Fibroblast of mammary gland (primary cell): ENCODE measurements at regions not wholly inside any gene's neighbourhood (a gene's known extent, or its start where the extent isn't known, plus 50 kb on each side); places are given as distances from the start of the nearest gene placed in this dataset.

Experiments used
- DNase-seq: peaks from one replicate; pipeline ENCODE4 v3.0.0-alpha.2; 2010; ENCODE audit warnings: low read depth
- H3K4me3 ChIP-seq: 2 replicates; pipeline ENCODE4 v1.5.1; 2011; ENCODE audit warnings: low read depth, mild to moderate bottlenecking, low read length, moderate library complexity; ENCODE audit not compliant: control insufficient read depth
- TF ChIP-seq, protein P1 (sequence below): conservative IDR thresholded peaks from 2 replicates; pipeline ENCODE4 v1.5.1; 2011; ENCODE audit warnings: low read depth, low read length, inconsistent platforms; ENCODE audit not compliant: control insufficient read depth, insufficient read depth

- DNase-seq, result no peak
- TF ChIP-seq, protein P1, sequence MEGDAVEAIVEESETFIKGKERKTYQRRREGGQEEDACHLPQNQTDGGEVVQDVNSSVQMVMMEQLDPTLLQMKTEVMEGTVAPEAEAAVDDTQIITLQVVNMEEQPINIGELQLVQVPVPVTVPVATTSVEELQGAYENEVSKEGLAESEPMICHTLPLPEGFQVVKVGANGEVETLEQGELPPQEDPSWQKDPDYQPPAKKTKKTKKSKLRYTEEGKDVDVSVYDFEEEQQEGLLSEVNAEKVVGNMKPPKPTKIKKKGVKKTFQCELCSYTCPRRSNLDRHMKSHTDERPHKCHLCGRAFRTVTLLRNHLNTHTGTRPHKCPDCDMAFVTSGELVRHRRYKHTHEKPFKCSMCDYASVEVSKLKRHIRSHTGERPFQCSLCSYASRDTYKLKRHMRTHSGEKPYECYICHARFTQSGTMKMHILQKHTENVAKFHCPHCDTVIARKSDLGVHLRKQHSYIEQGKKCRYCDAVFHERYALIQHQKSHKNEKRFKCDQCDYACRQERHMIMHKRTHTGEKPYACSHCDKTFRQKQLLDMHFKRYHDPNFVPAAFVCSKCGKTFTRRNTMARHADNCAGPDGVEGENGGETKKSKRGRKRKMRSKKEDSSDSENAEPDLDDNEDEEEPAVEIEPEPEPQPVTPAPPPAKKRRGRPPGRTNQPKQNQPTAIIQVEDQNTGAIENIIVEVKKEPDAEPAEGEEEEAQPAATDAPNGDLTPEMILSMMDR, result no peak
- no peak overlapping the region for H3K4me3 ChIP-seq
Measured at GRCh38 chr5:105982526-105982925, 1688.2 kb downstream of the EFNA5 start.

- H3K4me3 ChIP-seq, result no peak overlapping the region
- DNase-seq, result no peak
- TF ChIP-seq, protein P1, result no peak
Measured at GRCh38 chr5:105978011-105978410, 1692.7 kb downstream of the EFNA5 start.

GRCh38 chr5:105977163-105977562 lies 1693.6 kb downstream of the EFNA5 start:
- TF ChIP-seq, protein P1, result no peak
- no peak overlapping the region for H3K4me3 ChIP-seq
- DNase-seq, result no peak

- no peak for DNase-seq
- TF ChIP-seq, protein P1, result no peak
Measured at GRCh38 chr5:105970919-105971318, 1699.8 kb downstream of the EFNA5 start.

DNA sequence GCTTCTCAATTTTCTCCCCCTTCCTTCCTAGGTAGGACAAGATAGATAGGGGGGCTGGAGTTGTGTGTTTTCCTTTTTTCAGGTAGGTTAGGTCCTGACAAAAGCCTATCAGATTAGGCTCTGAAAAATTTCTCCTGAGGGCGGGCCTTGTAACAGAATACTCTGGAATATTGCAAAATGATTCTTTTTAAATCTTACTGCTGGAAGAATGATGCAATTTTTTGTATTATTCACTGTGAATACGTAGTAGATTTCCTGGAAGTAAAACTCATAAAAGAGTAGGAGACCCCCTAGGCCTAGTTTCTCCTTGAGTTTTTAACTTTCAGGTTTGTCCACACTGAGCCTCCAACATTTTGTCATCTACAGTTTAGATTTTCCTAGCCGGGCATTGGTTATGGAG lies 1701.8 kb downstream of the EFNA5 start:
- peak; percentile 6 for DNase-seq
- no peak overlapping the region for H3K4me3 ChIP-seq
- TF ChIP-seq, protein P1, result no peak

More at GRCh38 chr5:105970919-105971318, 1699.8 kb downstream of the EFNA5 start:
- no peak overlapping the region for H3K4me3 ChIP-seq

DNA sequence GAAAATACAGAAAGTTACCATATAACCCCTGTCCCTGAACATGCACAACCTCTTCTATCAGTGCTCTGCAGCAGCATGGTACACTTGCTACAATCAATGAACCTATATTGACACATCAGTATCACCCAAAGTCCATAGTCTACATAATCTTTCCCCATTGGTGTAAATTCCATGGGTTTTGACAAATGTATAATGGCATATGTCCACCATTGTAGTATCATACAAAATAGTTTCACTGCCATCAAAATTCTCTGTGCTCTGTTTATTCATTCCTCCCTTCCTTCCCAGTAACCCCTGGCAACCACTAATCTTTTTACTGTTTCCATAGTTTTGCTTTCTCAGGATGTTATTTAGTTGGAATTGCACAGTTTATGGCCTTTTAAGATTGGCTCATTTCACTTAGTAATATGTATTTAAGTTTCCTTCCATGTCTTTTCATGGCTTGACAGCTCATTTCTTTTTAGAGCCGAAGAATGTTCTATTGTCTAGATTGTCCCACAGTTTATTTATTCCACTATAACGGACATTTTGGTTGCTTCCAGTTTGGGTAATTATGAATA lies 1707.0 kb downstream of the EFNA5 start:
- DNase-seq, result no peak
- H3K4me3 ChIP-seq, result no peak overlapping the region
- TF ChIP-seq, protein P1, result no peak

DNA sequence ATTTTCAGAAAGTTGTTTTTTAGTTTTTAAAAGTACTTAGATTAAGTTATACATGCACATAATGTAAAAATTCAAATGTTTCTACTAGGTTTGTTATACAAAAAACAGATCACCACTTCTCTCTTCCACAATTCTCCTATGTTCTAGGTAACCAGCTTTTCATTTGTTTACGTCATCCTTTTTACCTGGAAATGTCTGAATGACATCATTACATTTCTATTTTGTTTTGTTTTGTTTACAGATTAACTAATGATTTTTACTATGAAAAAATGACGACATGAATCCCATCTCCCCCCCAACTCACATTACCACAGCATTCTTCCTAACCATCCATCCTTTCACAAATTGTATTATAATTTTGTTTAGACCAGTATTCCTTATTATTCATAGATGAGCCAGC lies 1709.2 kb downstream of the EFNA5 start:
- TF ChIP-seq, protein P1, result no peak
- no peak for DNase-seq
- H3K4me3 ChIP-seq, result no peak overlapping the region
